OCI-LY1 (cell line): ENCODE measurements at regions not wholly inside any gene's neighbourhood (a gene's known extent, or its start where the extent isn't known, plus 50 kb on each side); places are given as distances from the start of the nearest gene placed in this dataset.

Experiments used
- H2AFZ ChIP-seq: fragments of 200-600 bp; sonication (generic), shearing (Covaris generic); 2 replicates; pipeline ENCODE4 v1.6.0; 2014; ENCODE audit warnings: antibody characterized with exemption, mild to moderate bottlenecking, low read length
- H3F3A ChIP-seq: fragments of 200-600 bp; sonication (generic), shearing (Covaris generic); 2 replicates; pipeline ENCODE4 v1.6.0; 2014; ENCODE audit warnings: mild to moderate bottlenecking, antibody characterized with exemption, low read length, moderate library complexity; ENCODE audit not compliant: insufficient read depth
- H3K27ac ChIP-seq: fragments of 200-600 bp; sonication (generic); 2 replicates; pipeline ENCODE4 v1.5.1; 2014; ENCODE audit warnings: low read length, mixed run types, mild to moderate bottlenecking, low read depth; ENCODE audit not compliant: poor library complexity, severe bottlenecking
- H3K27me3 ChIP-seq: fragments of 200-600 bp; sonication (generic); 2 replicates; pipeline ENCODE4 v1.6.0; 2014; ENCODE audit warnings: antibody characterized with exemption, mild to moderate bottlenecking, low read length, moderate library complexity; ENCODE audit not compliant: insufficient read depth
- H3K36me3 ChIP-seq: fragments of 200-600 bp; sonication (generic); 2 replicates; pipeline ENCODE4 v1.6.1; 2014; ENCODE audit warnings: mild to moderate bottlenecking, antibody characterized with exemption, low read length, moderate library complexity, mixed read lengths; ENCODE audit not compliant: insufficient read depth
- H3K4me1 ChIP-seq: fragments of 200-600 bp; sonication (generic); 2 replicates; pipeline ENCODE4 v1.5.1; 2014; ENCODE audit warnings: mild to moderate bottlenecking, low read length, moderate library complexity; ENCODE audit not compliant: insufficient read depth, severe bottlenecking
- H3K4me2 ChIP-seq: fragments of 200-600 bp; sonication (generic), shearing (Covaris generic); 2 replicates; pipeline ENCODE4 v1.6.1; 2014; ENCODE audit warnings: low read length
- H3K4me3 ChIP-seq: fragments of 200-600 bp; sonication (generic); 2 replicates; pipeline ENCODE4 v1.5.1; 2014; ENCODE audit warnings: low read length, low read depth, mild to moderate bottlenecking, mixed read lengths; ENCODE audit not compliant: poor library complexity, severe bottlenecking
- H3K79me2 ChIP-seq: fragments of 200-600 bp; shearing (Covaris generic); 2 replicates; pipeline ENCODE4 v1.6.1; 2016; ENCODE audit warnings: mixed run types, low read length, mixed read lengths; ENCODE audit not compliant: insufficient read depth
- H3K9ac ChIP-seq: fragments of 200-600 bp; sonication (generic), shearing (Covaris generic); 2 replicates; pipeline ENCODE4 v1.6.1; 2014; ENCODE audit warnings: mild to moderate bottlenecking, low read length, mixed read lengths
- H3K9me2 ChIP-seq: fragments of 200-600 bp; sonication (generic), shearing (Covaris generic); 2 replicates; pipeline ENCODE4 v1.6.1; 2014; ENCODE audit warnings: low read depth, mild to moderate bottlenecking, low read length, mixed read lengths
- H3K9me3 ChIP-seq: fragments of 200-600 bp; shearing (Covaris generic); 2 replicates; pipeline ENCODE4 v1.6.1; 2014; ENCODE audit warnings: low read length, mixed read lengths
- H4K20me1 ChIP-seq: fragments of 200-600 bp; sonication (generic), shearing (Covaris generic); 2 replicates; pipeline ENCODE4 v1.6.0; 2016; ENCODE audit warnings: mild to moderate bottlenecking, low read length; ENCODE audit not compliant: insufficient read depth
- EZH2 ChIP-seq: fragments of 200-600 bp; sonication (generic), shearing (Covaris generic); IDR thresholded peaks from 2 replicates; pipeline ENCODE4 v1.8.0; 2017; ENCODE audit warnings: borderline replicate concordance, mixed run types, mild to moderate bottlenecking, antibody characterized with exemption, low read length, moderate library complexity, mixed read lengths
- TF ChIP-seq, protein P1 (sequence below): fragments of 200-600 bp; sonication (generic), shearing (Covaris generic); IDR thresholded peaks from 2 replicates; pipeline ENCODE4 v1.5.1; 2017; ENCODE audit warnings: mild to moderate bottlenecking, antibody characterized with exemption, low read length, moderate library complexity, mixed read lengths

DNA sequence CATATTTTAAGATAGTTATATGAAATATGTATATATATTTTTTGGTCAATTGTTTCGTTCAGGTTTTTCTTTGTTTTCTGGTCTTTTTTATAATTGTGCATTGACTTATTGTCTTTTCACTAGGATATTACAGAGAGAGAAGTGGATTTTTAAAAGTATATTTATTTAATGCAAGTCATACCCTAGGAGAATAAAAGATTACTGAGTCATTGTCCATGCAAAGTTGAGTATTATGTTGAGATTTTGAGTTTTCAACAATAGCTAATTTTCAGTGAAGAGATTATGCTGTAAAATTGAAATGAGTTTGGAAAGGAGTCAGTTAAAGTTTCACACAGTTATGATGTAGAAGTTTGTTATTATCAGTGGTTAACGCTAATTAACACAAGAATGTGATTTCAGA is 203.6 kb upstream of the SPRED2 start:
- Histone ChIP-seq H3K27me3 (no peaks in the 10 kb centered on the region), H3K79me2 (no peaks in the 10 kb centered on the region), H3K4me3 (no peak overlapping the region), H4K20me1 (no peaks in the 10 kb centered on the region), H3K4me1 (peaks cover 4% of the 10 kb centered on the region), H3K27ac (no peak overlapping the region), H3K36me3 (no peaks in the 10 kb centered on the region), H3K4me2 (no peak overlapping the region), H3K9ac (no peak overlapping the region), H3K9me3 (no peaks in the 10 kb centered on the region), H3K9me2 (no peaks in the 10 kb centered on the region), H2AFZ (no peak overlapping the region), H3F3A (no peaks in the 10 kb centered on the region)
- no peak for TF ChIP-seq EZH2
- TF ChIP-seq, protein P1, sequence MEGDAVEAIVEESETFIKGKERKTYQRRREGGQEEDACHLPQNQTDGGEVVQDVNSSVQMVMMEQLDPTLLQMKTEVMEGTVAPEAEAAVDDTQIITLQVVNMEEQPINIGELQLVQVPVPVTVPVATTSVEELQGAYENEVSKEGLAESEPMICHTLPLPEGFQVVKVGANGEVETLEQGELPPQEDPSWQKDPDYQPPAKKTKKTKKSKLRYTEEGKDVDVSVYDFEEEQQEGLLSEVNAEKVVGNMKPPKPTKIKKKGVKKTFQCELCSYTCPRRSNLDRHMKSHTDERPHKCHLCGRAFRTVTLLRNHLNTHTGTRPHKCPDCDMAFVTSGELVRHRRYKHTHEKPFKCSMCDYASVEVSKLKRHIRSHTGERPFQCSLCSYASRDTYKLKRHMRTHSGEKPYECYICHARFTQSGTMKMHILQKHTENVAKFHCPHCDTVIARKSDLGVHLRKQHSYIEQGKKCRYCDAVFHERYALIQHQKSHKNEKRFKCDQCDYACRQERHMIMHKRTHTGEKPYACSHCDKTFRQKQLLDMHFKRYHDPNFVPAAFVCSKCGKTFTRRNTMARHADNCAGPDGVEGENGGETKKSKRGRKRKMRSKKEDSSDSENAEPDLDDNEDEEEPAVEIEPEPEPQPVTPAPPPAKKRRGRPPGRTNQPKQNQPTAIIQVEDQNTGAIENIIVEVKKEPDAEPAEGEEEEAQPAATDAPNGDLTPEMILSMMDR = no peak

DNA sequence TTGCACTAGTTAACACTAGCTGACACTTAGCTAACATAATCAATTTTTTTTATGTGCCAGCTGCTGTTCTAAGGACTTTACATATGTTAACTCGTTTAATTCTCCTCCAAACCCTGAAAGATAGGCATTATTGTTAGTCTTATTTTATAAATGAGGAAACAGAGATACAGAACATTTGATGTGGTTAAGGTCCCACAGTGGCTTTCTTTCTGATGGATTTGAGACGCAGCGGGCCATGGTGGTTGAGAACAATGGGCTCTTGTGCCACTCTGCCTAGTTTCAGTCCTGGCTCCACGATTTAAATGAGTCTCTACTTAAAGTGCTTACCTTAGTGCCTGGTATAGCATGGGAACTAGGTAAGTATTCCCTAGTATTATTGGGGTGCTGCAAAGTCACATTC is 201.9 kb upstream of the SPRED2 start:
- Histone ChIP-seq H3K27ac (no peak overlapping the region), H4K20me1 (no peaks in the 10 kb centered on the region), H3K9me2 (no peaks in the 10 kb centered on the region), H3F3A (no peaks in the 10 kb centered on the region), H3K79me2 (no peaks in the 10 kb centered on the region), H3K4me1 (no peaks in the 10 kb centered on the region), H3K27me3 (no peaks in the 10 kb centered on the region), H3K9ac (no peak overlapping the region), H3K36me3 (no peaks in the 10 kb centered on the region), H3K4me2 (no peak overlapping the region), H3K9me3 (no peaks in the 10 kb centered on the region), H3K4me3 (no peak overlapping the region), H2AFZ (no peak overlapping the region)
- TF ChIP-seq, protein P1 = no peak
- no peak for TF ChIP-seq EZH2

DNA sequence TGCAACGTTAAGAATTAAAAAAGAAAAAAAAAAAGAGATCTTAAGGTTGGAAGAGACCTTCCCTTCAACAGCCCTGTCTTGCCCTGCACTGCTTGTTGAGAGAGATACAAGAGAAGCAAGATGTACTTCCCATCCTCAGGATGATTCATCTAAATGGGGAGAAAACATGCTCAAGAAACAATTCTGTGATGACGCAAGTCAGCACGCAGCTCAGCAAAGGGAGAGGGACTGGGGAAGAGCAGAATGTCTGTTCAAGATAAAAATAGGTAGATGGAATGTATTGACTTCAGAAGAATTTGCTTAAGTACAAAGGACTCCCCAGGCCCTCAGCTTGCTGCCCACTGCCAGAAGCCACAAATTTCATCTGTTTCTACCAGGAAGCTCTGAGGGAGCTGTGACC is 198.2 kb upstream of the SPRED2 start:
- Histone ChIP-seq H3K27ac (no peak overlapping the region), H3K27me3 (no peaks in the 10 kb centered on the region), H3K4me1 (no peaks in the 10 kb centered on the region), H3K9ac (no peak overlapping the region), H3K4me3 (no peak overlapping the region), H3K9me2 (no peaks in the 10 kb centered on the region; the same call in 1 of the 2 replicates), H3K36me3 (no peaks in the 10 kb centered on the region), H3K79me2 (no peaks in the 10 kb centered on the region), H3K9me3 (no peaks in the 10 kb centered on the region), H2AFZ (no peak overlapping the region), H4K20me1 (no peaks in the 10 kb centered on the region), H3K4me2 (no peak overlapping the region), H3F3A (no peaks in the 10 kb centered on the region)
- no peak for TF ChIP-seq EZH2
- TF ChIP-seq, protein P1 = no peak
